ENCODE measurements at regions not wholly inside any gene's neighbourhood (a gene's known extent, or its start where the extent isn't known, plus 50 kb on each side); places are given as distances from the start of the nearest gene placed in this dataset.

DNA sequence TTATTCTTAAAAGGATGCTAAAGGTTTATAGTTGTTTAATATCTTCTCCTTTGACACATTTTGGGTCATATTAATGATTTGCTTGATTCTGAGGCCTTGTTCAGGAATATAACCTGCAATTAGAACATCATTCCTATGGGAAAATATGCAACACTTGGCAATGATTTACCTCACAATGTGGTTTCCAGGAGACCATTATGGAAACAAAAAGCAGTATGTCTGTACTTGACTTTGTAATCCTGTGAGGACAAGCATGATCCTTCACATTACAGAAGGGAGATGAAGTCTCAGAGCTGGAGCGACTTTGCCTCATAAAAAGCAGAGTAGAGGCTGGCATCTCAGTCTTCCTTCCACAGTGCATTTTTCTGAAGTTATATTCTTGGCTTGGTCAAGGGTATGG is 57.0 kb upstream of the CDCA7L start:
- TF ChIP-seq ZNF331 (CRISPR knock-in tag; IDR thresholded peaks at IDR 0.05; ENCODE audit: low read depth) (no peak), CREB1 (CRISPR knock-in tag; IDR thresholded peaks at IDR 0.05; ENCODE audit: low read depth) (no peak), ZNF114 (CRISPR knock-in tag; IDR thresholded peaks at IDR 0.05) (no peak), EZH2 (IDR thresholded peaks at IDR 0.05; ENCODE audit: low read depth, unreplicated experiment) (no peak), STAT1 (IDR thresholded peaks at IDR 0.05; ENCODE audit: unreplicated experiment) (no peak), JUNB (IDR thresholded peaks at IDR 0.05; ENCODE audit: unreplicated experiment) (no peak), EZH2phosphoT487 (IDR thresholded peaks at IDR 0.05; ENCODE audit: unreplicated experiment) (no peak), NANOG (IDR thresholded peaks at IDR 0.05; ENCODE audit: borderline replicate concordance) (no peak), POLR2AphosphoS5 (IDR thresholded peaks at IDR 0.05; ENCODE audit: low read depth) (no peak)
- TF ChIP-seq, protein P1, sequence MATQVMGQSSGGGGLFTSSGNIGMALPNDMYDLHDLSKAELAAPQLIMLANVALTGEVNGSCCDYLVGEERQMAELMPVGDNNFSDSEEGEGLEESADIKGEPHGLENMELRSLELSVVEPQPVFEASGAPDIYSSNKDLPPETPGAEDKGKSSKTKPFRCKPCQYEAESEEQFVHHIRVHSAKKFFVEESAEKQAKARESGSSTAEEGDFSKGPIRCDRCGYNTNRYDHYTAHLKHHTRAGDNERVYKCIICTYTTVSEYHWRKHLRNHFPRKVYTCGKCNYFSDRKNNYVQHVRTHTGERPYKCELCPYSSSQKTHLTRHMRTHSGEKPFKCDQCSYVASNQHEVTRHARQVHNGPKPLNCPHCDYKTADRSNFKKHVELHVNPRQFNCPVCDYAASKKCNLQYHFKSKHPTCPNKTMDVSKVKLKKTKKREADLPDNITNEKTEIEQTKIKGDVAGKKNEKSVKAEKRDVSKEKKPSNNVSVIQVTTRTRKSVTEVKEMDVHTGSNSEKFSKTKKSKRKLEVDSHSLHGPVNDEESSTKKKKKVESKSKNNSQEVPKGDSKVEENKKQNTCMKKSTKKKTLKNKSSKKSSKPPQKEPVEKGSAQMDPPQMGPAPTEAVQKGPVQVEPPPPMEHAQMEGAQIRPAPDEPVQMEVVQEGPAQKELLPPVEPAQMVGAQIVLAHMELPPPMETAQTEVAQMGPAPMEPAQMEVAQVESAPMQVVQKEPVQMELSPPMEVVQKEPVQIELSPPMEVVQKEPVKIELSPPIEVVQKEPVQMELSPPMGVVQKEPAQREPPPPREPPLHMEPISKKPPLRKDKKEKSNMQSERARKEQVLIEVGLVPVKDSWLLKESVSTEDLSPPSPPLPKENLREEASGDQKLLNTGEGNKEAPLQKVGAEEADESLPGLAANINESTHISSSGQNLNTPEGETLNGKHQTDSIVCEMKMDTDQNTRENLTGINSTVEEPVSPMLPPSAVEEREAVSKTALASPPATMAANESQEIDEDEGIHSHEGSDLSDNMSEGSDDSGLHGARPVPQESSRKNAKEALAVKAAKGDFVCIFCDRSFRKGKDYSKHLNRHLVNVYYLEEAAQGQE (IDR thresholded peaks at IDR 0.05; ENCODE audit: unreplicated experiment): no peak
- TF ChIP-seq, protein P2, sequence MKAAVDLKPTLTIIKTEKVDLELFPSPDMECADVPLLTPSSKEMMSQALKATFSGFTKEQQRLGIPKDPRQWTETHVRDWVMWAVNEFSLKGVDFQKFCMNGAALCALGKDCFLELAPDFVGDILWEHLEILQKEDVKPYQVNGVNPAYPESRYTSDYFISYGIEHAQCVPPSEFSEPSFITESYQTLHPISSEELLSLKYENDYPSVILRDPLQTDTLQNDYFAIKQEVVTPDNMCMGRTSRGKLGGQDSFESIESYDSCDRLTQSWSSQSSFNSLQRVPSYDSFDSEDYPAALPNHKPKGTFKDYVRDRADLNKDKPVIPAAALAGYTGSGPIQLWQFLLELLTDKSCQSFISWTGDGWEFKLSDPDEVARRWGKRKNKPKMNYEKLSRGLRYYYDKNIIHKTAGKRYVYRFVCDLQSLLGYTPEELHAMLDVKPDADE (IDR thresholded peaks at IDR 0.05): no peak
- TF ChIP-seq, protein P3, sequence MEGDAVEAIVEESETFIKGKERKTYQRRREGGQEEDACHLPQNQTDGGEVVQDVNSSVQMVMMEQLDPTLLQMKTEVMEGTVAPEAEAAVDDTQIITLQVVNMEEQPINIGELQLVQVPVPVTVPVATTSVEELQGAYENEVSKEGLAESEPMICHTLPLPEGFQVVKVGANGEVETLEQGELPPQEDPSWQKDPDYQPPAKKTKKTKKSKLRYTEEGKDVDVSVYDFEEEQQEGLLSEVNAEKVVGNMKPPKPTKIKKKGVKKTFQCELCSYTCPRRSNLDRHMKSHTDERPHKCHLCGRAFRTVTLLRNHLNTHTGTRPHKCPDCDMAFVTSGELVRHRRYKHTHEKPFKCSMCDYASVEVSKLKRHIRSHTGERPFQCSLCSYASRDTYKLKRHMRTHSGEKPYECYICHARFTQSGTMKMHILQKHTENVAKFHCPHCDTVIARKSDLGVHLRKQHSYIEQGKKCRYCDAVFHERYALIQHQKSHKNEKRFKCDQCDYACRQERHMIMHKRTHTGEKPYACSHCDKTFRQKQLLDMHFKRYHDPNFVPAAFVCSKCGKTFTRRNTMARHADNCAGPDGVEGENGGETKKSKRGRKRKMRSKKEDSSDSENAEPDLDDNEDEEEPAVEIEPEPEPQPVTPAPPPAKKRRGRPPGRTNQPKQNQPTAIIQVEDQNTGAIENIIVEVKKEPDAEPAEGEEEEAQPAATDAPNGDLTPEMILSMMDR (conservative IDR thresholded peaks at IDR 0.05; ENCODE audit: low read depth in 2 of 2): no peak
- TF ChIP-seq, protein P4, sequence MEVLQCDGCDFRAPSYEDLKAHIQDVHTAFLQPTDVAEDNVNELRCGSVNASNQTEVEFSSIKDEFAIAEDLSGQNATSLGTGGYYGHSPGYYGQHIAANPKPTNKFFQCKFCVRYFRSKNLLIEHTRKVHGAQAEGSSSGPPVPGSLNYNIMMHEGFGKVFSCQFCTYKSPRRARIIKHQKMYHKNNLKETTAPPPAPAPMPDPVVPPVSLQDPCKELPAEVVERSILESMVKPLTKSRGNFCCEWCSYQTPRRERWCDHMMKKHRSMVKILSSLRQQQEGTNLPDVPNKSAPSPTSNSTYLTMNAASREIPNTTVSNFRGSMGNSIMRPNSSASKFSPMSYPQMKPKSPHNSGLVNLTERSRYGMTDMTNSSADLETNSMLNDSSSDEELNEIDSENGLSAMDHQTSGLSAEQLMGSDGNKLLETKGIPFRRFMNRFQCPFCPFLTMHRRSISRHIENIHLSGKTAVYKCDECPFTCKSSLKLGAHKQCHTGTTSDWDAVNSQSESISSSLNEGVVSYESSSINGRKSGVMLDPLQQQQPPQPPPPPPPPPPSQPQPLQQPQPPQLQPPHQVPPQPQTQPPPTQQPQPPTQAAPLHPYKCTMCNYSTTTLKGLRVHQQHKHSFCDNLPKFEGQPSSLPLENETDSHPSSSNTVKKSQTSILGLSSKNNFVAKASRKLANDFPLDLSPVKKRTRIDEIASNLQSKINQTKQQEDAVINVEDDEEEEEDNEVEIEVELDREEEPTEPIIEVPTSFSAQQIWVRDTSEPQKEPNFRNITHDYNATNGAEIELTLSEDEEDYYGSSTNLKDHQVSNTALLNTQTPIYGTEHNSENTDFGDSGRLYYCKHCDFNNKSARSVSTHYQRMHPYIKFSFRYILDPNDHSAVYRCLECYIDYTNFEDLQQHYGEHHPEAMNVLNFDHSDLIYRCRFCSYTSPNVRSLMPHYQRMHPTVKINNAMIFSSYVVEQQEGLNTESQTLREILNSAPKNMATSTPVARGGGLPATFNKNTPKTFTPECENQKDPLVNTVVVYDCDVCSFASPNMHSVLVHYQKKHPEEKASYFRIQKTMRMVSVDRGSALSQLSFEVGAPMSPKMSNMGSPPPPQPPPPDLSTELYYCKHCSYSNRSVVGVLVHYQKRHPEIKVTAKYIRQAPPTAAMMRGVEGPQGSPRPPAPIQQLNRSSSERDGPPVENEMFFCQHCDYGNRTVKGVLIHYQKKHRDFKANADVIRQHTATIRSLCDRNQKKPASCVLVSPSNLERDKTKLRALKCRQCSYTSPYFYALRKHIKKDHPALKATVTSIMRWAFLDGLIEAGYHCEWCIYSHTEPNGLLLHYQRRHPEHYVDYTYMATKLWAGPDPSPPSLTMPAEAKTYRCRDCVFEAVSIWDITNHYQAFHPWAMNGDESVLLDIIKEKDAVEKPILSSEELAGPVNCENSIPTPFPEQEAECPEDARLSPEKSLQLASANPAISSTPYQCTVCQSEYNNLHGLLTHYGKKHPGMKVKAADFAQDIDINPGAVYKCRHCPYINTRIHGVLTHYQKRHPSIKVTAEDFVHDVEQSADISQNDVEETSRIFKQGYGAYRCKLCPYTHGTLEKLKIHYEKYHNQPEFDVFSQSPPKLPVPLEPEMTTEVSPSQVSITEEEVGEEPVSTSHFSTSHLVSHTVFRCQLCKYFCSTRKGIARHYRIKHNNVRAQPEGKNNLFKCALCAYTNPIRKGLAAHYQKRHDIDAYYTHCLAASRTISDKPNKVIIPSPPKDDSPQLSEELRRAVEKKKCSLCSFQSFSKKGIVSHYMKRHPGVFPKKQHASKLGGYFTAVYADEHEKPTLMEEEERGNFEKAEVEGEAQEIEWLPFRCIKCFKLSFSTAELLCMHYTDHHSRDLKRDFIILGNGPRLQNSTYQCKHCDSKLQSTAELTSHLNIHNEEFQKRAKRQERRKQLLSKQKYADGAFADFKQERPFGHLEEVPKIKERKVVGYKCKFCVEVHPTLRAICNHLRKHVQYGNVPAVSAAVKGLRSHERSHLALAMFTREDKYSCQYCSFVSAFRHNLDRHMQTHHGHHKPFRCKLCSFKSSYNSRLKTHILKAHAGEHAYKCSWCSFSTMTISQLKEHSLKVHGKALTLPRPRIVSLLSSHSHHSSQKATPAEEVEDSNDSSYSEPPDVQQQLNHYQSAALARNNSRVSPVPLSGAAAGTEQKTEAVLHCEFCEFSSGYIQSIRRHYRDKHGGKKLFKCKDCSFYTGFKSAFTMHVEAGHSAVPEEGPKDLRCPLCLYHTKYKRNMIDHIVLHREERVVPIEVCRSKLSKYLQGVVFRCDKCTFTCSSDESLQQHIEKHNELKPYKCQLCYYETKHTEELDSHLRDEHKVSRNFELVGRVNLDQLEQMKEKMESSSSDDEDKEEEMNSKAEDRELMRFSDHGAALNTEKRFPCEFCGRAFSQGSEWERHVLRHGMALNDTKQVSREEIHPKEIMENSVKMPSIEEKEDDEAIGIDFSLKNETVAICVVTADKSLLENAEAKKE (CRISPR knock-in tag; IDR thresholded peaks at IDR 0.05): no peak
- H3K4me3 Mint-ChIP-seq: no peak overlapping the region
- Histone ChIP-seq H3K4me1 (ENCODE audit: insufficient read depth) (peaks cover 8% of the 10 kb centered on the region; the same call in 1 of the 2 replicates), H3K9me2 (ENCODE audit: insufficient read depth) (no peaks in the 10 kb centered on the region), H3F3A (replicated peaks; ENCODE audit: low read depth) (no peaks in the 10 kb centered on the region), H4K20me1 (replicated peaks; ENCODE audit: insufficient read depth) (no peaks in the 10 kb centered on the region), H3K4me3 (no peak overlapping the region), H3K36me3 (ENCODE audit: insufficient read depth) (no peaks in the 10 kb centered on the region), H2AFZ (no peak overlapping the region), H3K79me2 (replicated peaks; ENCODE audit: insufficient read depth) (no peaks in the 10 kb centered on the region), H3K27me3 (ENCODE audit: insufficient read depth) (no peaks in the 10 kb centered on the region), H3K4me2 (no peak overlapping the region), H3K27ac (ENCODE audit: low read depth) (no peak overlapping the region)
- H3K36me3 Mint-ChIP-seq (ENCODE audit: low read depth): no peaks in the 10 kb centered on the region
- DNase-seq (ENCODE audit: low spot score) (no peak), ATAC-seq (no peak)
- peaks cover 10% of the 10 kb centered on the region; the same call in 2 of the 3 replicates for H3K4me1 Mint-ChIP-seq
- no peaks in the 10 kb centered on the region for H3K9me3 Mint-ChIP-seq
- H3K27ac Mint-ChIP-seq: no peak overlapping the region
- peaks cover 3% of the 10 kb centered on the region for H3K27me3 Mint-ChIP-seq (ENCODE audit: insufficient read depth, low read depth, poor library complexity)

All from GM23338 (cell line).